ENCODE measurements at regions not wholly inside any gene's neighbourhood (a gene's known extent, or its start where the extent isn't known, plus 50 kb on each side); places are given as distances from the start of the nearest gene placed in this dataset.

DNA sequence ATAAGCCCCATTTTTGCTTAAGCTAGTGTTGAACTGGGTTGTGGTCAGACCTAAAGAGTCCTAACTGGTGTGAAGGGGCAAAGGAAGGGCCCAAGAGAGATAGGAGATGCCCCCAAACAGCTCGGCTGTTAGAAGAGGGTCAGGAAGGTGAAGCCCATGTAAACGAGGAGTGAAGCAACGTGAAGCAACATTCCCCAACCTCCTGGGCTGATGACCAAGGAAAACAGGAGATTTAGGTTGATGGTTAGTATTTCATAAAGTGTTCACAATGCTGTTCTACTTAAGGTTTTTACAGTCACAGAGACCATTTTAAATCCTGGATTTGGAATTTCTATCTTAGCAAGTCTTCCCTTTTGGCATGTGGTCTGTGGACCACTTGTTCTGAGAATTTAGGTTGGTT, 144.0 kb upstream of the SERPINE2 start:
- Histone ChIP-seq H4K20me1 (ENCODE audit: control insufficient read depth, extremely low read depth, insufficient read depth, low read length) (no peaks in the 10 kb centered on the region), H3K4me1 (ENCODE audit: control insufficient read depth, extremely low read depth, insufficient read depth, low read length) (peaks cover 21% of the 10 kb centered on the region), H3K4me3 (ENCODE audit: control insufficient read depth in 2 of 3, extremely low read depth in 1 of 3, insufficient read depth in 2 of 3, low read depth in 1 of 3, low read length in 3 of 3) (no peak overlapping the region), H2AFZ (ENCODE audit: control insufficient read depth, low read length) (no peak overlapping the region), H3K27me3 (ENCODE audit: control insufficient read depth, extremely low read depth, insufficient read depth, low read length) (no peaks in the 10 kb centered on the region), H3K27ac (ENCODE audit: control insufficient read depth, insufficient read depth, low read length) (no peak overlapping the region), H3K4me2 (ENCODE audit: control insufficient read depth, extremely low read depth, insufficient read depth, low read depth, low read length) (no peak overlapping the region), H3K79me2 (ENCODE audit: control insufficient read depth, insufficient read depth, low read length) (no peaks in the 10 kb centered on the region), H3K9me1 (ENCODE audit: control insufficient read depth, extremely low read depth, insufficient read depth, low read length) (no peaks in the 10 kb centered on the region), H3K9ac (ENCODE audit: control insufficient read depth, extremely low read depth, insufficient read depth, low read length) (no peak overlapping the region), H3K9me3 (ENCODE audit: control insufficient read depth, low read depth, low read length) (peaks cover 2% of the 10 kb centered on the region), H3K36me3 (ENCODE audit: control insufficient read depth in 2 of 2, extremely low read depth in 1 of 2, insufficient read depth in 2 of 2, low read length in 2 of 2) (no peaks in the 10 kb centered on the region)
- dilution Hi-C loops (cut with MboI; ENCODE audit: extremely low pct_ligation_motif_present, low sequenced_read_pairs) = no loop called here
- FAIRE-seq (no peak), DNase-seq (ENCODE audit: low read depth, low spot score) (no peak)
- TF ChIP-seq, protein P1, sequence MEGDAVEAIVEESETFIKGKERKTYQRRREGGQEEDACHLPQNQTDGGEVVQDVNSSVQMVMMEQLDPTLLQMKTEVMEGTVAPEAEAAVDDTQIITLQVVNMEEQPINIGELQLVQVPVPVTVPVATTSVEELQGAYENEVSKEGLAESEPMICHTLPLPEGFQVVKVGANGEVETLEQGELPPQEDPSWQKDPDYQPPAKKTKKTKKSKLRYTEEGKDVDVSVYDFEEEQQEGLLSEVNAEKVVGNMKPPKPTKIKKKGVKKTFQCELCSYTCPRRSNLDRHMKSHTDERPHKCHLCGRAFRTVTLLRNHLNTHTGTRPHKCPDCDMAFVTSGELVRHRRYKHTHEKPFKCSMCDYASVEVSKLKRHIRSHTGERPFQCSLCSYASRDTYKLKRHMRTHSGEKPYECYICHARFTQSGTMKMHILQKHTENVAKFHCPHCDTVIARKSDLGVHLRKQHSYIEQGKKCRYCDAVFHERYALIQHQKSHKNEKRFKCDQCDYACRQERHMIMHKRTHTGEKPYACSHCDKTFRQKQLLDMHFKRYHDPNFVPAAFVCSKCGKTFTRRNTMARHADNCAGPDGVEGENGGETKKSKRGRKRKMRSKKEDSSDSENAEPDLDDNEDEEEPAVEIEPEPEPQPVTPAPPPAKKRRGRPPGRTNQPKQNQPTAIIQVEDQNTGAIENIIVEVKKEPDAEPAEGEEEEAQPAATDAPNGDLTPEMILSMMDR (optimal IDR thresholded peaks at IDR 0.05 in 1 of 3, IDR thresholded peaks at IDR 0.05 in 1 of 3, conservative IDR thresholded peaks at IDR 0.05 in 1 of 3; ENCODE audit: extremely low read depth in 1 of 3, insufficient read depth in 2 of 3, low read length in 3 of 3) = no peak
- TF ChIP-seq EZH2 (IDR thresholded peaks at IDR 0.05; ENCODE audit: low read length) = no peak

DNA sequence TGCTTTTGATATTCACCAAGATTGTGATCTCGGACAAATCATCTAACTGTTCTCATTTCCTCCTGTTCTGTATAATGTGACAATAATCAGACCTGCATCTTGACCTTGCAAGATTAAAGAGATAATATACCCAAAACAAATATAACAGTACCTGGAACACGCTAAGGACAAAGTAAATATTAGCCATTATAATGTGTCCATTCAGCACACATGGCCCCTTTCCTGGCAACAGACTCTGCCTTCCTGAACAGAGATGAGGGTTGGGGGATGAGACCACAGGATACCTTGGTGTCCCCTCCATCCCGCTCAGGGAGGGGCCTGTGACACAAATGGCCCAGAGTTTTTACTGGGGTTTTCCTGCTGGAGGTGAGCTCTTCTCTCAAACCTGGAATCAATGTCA, 143.4 kb upstream of the SERPINE2 start:
- no peak for FAIRE-seq
- H4K20me1 ChIP-seq (ENCODE audit: control insufficient read depth, extremely low read depth, insufficient read depth, low read length) = no peaks in the 10 kb centered on the region
- no peaks in the 10 kb centered on the region for H3K36me3 ChIP-seq (ENCODE audit: control insufficient read depth in 2 of 2, extremely low read depth in 1 of 2, insufficient read depth in 2 of 2, low read length in 2 of 2)
- no peak overlapping the region for H2AFZ ChIP-seq (ENCODE audit: control insufficient read depth, low read length)
- H3K4me3 ChIP-seq (ENCODE audit: control insufficient read depth in 2 of 3, extremely low read depth in 1 of 3, insufficient read depth in 2 of 3, low read depth in 1 of 3, low read length in 3 of 3) = no peak overlapping the region
- no peak for TF ChIP-seq EZH2 (IDR thresholded peaks at IDR 0.05; ENCODE audit: low read length)
- TF ChIP-seq, protein P1 (optimal IDR thresholded peaks at IDR 0.05 in 1 of 3, IDR thresholded peaks at IDR 0.05 in 1 of 3, conservative IDR thresholded peaks at IDR 0.05 in 1 of 3; ENCODE audit: extremely low read depth in 1 of 3, insufficient read depth in 2 of 3, low read length in 3 of 3) = no peak
- DNase-seq (ENCODE audit: low read depth, low spot score) = no peak
- no peak overlapping the region for H3K27ac ChIP-seq (ENCODE audit: control insufficient read depth, insufficient read depth, low read length)
- no peaks in the 10 kb centered on the region for H3K79me2 ChIP-seq (ENCODE audit: control insufficient read depth, insufficient read depth, low read length)
- no peak overlapping the region for H3K4me2 ChIP-seq (ENCODE audit: control insufficient read depth, extremely low read depth, insufficient read depth, low read depth, low read length)
- dilution Hi-C loops (cut with MboI; ENCODE audit: extremely low pct_ligation_motif_present, low sequenced_read_pairs) = no loop called here
- H3K27me3 ChIP-seq (ENCODE audit: control insufficient read depth, extremely low read depth, insufficient read depth, low read length) = no peaks in the 10 kb centered on the region
- H3K9me1 ChIP-seq (ENCODE audit: control insufficient read depth, extremely low read depth, insufficient read depth, low read length) = no peaks in the 10 kb centered on the region
- H3K4me1 ChIP-seq (ENCODE audit: control insufficient read depth, extremely low read depth, insufficient read depth, low read length) = peaks cover 22% of the 10 kb centered on the region
- H3K9me3 ChIP-seq (ENCODE audit: control insufficient read depth, low read depth, low read length) = peaks cover 2% of the 10 kb centered on the region
- H3K9ac ChIP-seq (ENCODE audit: control insufficient read depth, extremely low read depth, insufficient read depth, low read length) = no peak overlapping the region
